HEK293 (cell line): ENCODE measurements at regions not wholly inside any gene's neighbourhood (a gene's known extent, or its start where the extent isn't known, plus 50 kb on each side); places are given as distances from the start of the nearest gene placed in this dataset.

Source experiments
- CTCF ChIA-PET: fragments of 350-600 bp; formaldehyde crosslinking; extraction: SDS; loops from one replicate; lab custom pipeline; 2021; ENCODE audit warnings: antibody characterized with exemption; lab: Yijun Ruan, JAX
- POLR2A ChIA-PET: fragments of 300-600 bp; formaldehyde crosslinking; extraction: SDS; loops from one replicate; lab custom pipeline; 2020; ENCODE audit warnings: antibody characterized with exemption, inconsistent platforms; lab: Yijun Ruan, JAX
- H3K27ac ChIP-seq: fragments of 200-500 bp; sonication (Bioruptor generic); 2 replicates; pipeline ENCODE4 v1.5.1; 2014; ENCODE audit warnings: low read depth, low read length, control low read depth, inconsistent platforms; ENCODE audit errors: extremely low read depth
- H3K36me3 ChIP-seq, 2 experiments: fragments of 200-500 bp in 1 of 2; sonication (Bioruptor generic) in 1 of 2; 1 replicate in 1 of 2; 2 replicates in 1 of 2; pipeline ENCODE4 v1.5.1; 2014 to 2017; ENCODE audit warnings: inconsistent platforms in 2 of 2, low read length in 2 of 2; ENCODE audit not compliant: control insufficient read depth in 2 of 2, insufficient read depth in 1 of 2
- H3K4me1 ChIP-seq: fragments of 200-500 bp; sonication (Bioruptor generic); 2 replicates; pipeline ENCODE4 v1.5.1; 2014; ENCODE audit warnings: mild to moderate bottlenecking, low read length, inconsistent platforms; ENCODE audit not compliant: control insufficient read depth, insufficient read depth
- H3K4me3 ChIP-seq: 2 replicates; pipeline ENCODE4 v1.5.1; 2011; ENCODE audit warnings: low read depth, mild to moderate bottlenecking, control low read depth, low read length, moderate library complexity
- H3K9me3 ChIP-seq: fragments of 200-500 bp; sonication (Bioruptor generic); 2 replicates; pipeline ENCODE4 v1.5.1; 2014; ENCODE audit warnings: low read depth, low read length, inconsistent platforms; ENCODE audit not compliant: control insufficient read depth, insufficient read depth
- BCL11A ChIP-seq: fragments of 450-650 bp; formaldehyde crosslinking; IDR thresholded peaks from 2 replicates; pipeline ENCODE4 v1.5.1; 2016; ENCODE audit warnings: low read depth, missing biosample characterization, missing genetic modification characterization
- CTCF ChIP-seq: fragments of 450-650 bp; formaldehyde crosslinking; IDR thresholded peaks from 2 replicates; pipeline ENCODE4 v1.5.1; 2016; ENCODE audit warnings: missing biosample characterization, missing genetic modification characterization
- HOXA7 ChIP-seq: sonication (generic); formaldehyde crosslinking; IDR thresholded peaks from 2 replicates; pipeline ENCODE4 v1.8.1; 2022; ENCODE audit warnings: missing genetic modification reagents, borderline replicate concordance
- HOXC10 ChIP-seq: sonication (generic); formaldehyde crosslinking; IDR thresholded peaks from 2 replicates; pipeline ENCODE4 v1.8.1; 2023; ENCODE audit warnings: mild to moderate bottlenecking, missing genetic modification reagents
- KLF7 ChIP-seq: fragments of 450-650 bp; formaldehyde crosslinking; IDR thresholded peaks from 2 replicates; pipeline ENCODE4 v1.5.1; 2016; ENCODE audit warnings: missing biosample characterization, missing genetic modification characterization, borderline replicate concordance
- OSR2 ChIP-seq: fragments of 450-650 bp; formaldehyde crosslinking; IDR thresholded peaks from 2 replicates; pipeline ENCODE4 v1.5.1; 2016; ENCODE audit warnings: missing biosample characterization, missing genetic modification characterization
- REST ChIP-seq: fragments of 450-650 bp; formaldehyde crosslinking; IDR thresholded peaks from 2 replicates; pipeline ENCODE4 v1.5.1; 2016; ENCODE audit warnings: missing biosample characterization, missing genetic modification characterization
- SP2 ChIP-seq: fragments of 450-650 bp; formaldehyde crosslinking; IDR thresholded peaks from 2 replicates; pipeline ENCODE4 v1.5.1; 2016; ENCODE audit warnings: missing biosample characterization, missing genetic modification characterization
- ZBTB26 ChIP-seq: fragments of 450-650 bp; formaldehyde crosslinking; optimal IDR thresholded peaks from 2 replicates; pipeline ENCODE3; 2016; ENCODE audit warnings: missing biosample characterization, mild to moderate bottlenecking, missing genetic modification characterization
- ZBTB49 ChIP-seq: fragments of 450-650 bp; formaldehyde crosslinking; IDR thresholded peaks from 2 replicates; pipeline ENCODE4 v1.5.1; 2016; ENCODE audit warnings: missing biosample characterization, missing genetic modification characterization, low read depth
- ZBTB8A ChIP-seq: fragments of 450-650 bp; formaldehyde crosslinking; IDR thresholded peaks from 2 replicates; pipeline ENCODE4 v1.5.1; 2016; ENCODE audit warnings: missing biosample characterization, missing genetic modification characterization
- ZEB2 ChIP-seq: fragments of 450-650 bp; formaldehyde crosslinking; IDR thresholded peaks from 2 replicates; pipeline ENCODE4 v1.5.1; 2016; ENCODE audit warnings: missing biosample characterization, missing genetic modification characterization
- ZFP41 ChIP-seq: fragments of 450-650 bp; formaldehyde crosslinking; IDR thresholded peaks from 2 replicates; pipeline ENCODE4 v1.5.1; 2016; ENCODE audit warnings: missing biosample characterization, missing genetic modification characterization, borderline replicate concordance
- ZNF112 ChIP-seq: fragments of 450-650 bp; formaldehyde crosslinking; IDR thresholded peaks from 2 replicates; pipeline ENCODE4 v1.5.0; 2017; ENCODE audit warnings: missing biosample characterization, missing genetic modification characterization
- ZNF274 ChIP-seq, 2 experiments: fragments of 200-500 bp in 1 of 2; fragments of 450-650 bp in 1 of 2; sonication (Bioruptor generic) in 1 of 2; formaldehyde crosslinking in 1 of 2; IDR thresholded peaks; 2 replicates each; pipeline versions ENCODE4 v1.5.1 to v1.6.1; 2014 to 2016; ENCODE audit warnings: borderline replicate concordance in 1 of 2, inconsistent platforms in 1 of 2, low read length in 1 of 2, missing biosample characterization in 1 of 2, missing genetic modification characterization in 1 of 2
- ZNF335 ChIP-seq: fragments of 450-650 bp; formaldehyde crosslinking; conservative IDR thresholded peaks from 2 replicates; pipeline ENCODE4 v1.5.1; 2016; ENCODE audit warnings: missing biosample characterization, missing genetic modification characterization
- ZNF354C ChIP-seq: fragments of 450-650 bp; formaldehyde crosslinking; IDR thresholded peaks from 2 replicates; pipeline ENCODE4 v1.5.1; 2016; ENCODE audit warnings: missing biosample characterization, missing genetic modification characterization, low read depth, borderline replicate concordance
- ZNF670 ChIP-seq: fragments of 450-650 bp; formaldehyde crosslinking; IDR thresholded peaks from 2 replicates; pipeline ENCODE4 v1.5.1; 2016; ENCODE audit warnings: missing biosample characterization, missing genetic modification characterization, low read depth
- TF ChIP-seq, protein P1 (sequence below): fragments of 450-650 bp; formaldehyde crosslinking; IDR thresholded peaks from 2 replicates; pipeline ENCODE4 v1.5.1; 2017; ENCODE audit warnings: missing biosample characterization, missing genetic modification characterization
- TF ChIP-seq, protein P2 (sequence below): fragments of 450-650 bp; formaldehyde crosslinking; IDR thresholded peaks from 2 replicates; pipeline ENCODE4 v1.5.1; 2016; ENCODE audit warnings: missing biosample characterization, missing genetic modification characterization
- TF ChIP-seq, protein P3 (sequence below): fragments of 450-650 bp; formaldehyde crosslinking; IDR thresholded peaks from 2 replicates; pipeline ENCODE4 v1.5.1; 2016; ENCODE audit warnings: missing biosample characterization, missing genetic modification characterization

DNA sequence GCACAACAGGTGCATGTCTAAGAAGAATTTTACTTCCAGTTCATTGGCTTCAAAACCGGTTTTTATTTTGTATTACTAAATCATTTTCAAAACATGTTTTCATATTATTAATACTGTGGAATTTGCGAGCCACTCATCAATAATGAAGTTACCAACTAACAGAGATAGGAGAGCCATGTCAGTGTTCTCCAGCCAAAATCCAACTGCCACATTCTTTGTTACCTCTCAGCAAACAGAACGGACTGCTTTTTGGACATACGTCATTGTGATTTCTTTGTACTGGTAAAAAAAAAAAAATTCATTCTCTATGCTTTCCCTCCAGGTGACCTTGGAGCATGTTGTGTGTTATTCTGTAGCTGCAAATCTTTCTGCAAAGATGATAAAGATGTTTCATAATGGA, 414.2 kb upstream of the MMADHC start:
- Histone ChIP-seq H3K4me3 (no peak overlapping the region), H3K36me3 (no peaks in the 10 kb centered on the region), H3K27ac (no peak overlapping the region), H3K4me1 (no peaks in the 10 kb centered on the region), H3K9me3 (no peaks in the 10 kb centered on the region)
- ChIA-PET CTCF (interaction anchor here (0.7 kb wide), 1 partner anchor 10 kb away, joined by 3 read pairs; no protein-coding TSS in a partner anchor), POLR2A (no interaction called here)
- TF ChIP-seq OSR2: no peak
- no peak for TF ChIP-seq CTCF (tag by site-specific recombination)
- no peak for TF ChIP-seq ZNF335
- TF ChIP-seq ZNF112 (tag by site-specific recombination): no peak
- TF ChIP-seq HOXA7: no peak
- TF ChIP-seq HOXC10 (CRISPR knock-in tag): no peak
- TF ChIP-seq, protein P1, sequence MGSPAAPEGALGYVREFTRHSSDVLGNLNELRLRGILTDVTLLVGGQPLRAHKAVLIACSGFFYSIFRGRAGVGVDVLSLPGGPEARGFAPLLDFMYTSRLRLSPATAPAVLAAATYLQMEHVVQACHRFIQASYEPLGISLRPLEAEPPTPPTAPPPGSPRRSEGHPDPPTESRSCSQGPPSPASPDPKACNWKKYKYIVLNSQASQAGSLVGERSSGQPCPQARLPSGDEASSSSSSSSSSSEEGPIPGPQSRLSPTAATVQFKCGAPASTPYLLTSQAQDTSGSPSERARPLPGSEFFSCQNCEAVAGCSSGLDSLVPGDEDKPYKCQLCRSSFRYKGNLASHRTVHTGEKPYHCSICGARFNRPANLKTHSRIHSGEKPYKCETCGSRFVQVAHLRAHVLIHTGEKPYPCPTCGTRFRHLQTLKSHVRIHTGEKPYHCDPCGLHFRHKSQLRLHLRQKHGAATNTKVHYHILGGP (tag by site-specific recombination): no peak
- TF ChIP-seq ZEB2 (tag by site-specific recombination): no peak
- TF ChIP-seq, protein P2, sequence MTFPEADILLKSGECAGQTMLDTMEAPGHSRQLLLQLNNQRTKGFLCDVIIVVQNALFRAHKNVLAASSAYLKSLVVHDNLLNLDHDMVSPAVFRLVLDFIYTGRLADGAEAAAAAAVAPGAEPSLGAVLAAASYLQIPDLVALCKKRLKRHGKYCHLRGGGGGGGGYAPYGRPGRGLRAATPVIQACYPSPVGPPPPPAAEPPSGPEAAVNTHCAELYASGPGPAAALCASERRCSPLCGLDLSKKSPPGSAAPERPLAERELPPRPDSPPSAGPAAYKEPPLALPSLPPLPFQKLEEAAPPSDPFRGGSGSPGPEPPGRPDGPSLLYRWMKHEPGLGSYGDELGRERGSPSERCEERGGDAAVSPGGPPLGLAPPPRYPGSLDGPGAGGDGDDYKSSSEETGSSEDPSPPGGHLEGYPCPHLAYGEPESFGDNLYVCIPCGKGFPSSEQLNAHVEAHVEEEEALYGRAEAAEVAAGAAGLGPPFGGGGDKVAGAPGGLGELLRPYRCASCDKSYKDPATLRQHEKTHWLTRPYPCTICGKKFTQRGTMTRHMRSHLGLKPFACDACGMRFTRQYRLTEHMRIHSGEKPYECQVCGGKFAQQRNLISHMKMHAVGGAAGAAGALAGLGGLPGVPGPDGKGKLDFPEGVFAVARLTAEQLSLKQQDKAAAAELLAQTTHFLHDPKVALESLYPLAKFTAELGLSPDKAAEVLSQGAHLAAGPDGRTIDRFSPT (tag by site-specific recombination): no peak
- no peak for TF ChIP-seq ZNF274 (IDR thresholded peaks at IDR 0.05; ENCODE audit: low read length)
- no peak for TF ChIP-seq ZNF274 (tag by site-specific recombination; IDR thresholded peaks at IDR 0.05; ENCODE audit: borderline replicate concordance)
- no peak for TF ChIP-seq ZFP41 (tag by site-specific recombination)
- TF ChIP-seq ZNF670 (tag by site-specific recombination): no peak
- TF ChIP-seq ZBTB8A (tag by site-specific recombination): no peak
- TF ChIP-seq REST (tag by site-specific recombination): no peak

DNA sequence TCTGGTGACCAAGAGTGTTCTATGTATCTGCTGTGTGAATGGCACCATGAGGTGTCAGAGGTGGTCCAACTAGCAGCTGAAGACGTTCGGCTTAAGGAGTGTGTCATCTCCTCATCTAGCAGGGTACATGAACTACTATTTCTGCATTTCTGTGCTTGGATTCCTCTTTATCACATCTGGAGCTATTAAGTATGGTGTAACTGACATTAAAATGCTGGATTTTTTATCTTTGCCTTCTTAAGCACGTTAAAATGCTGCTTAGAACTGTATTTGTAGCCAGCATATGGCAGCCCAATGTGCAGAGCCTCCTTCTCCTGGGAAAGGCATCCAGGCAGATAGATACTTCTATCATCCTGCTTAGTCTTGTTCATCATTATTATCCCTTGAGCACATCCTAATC, 409.3 kb upstream of the MMADHC start:
- no peak overlapping the region for H3K4me3 ChIP-seq
- H3K36me3 ChIP-seq: no peaks in the 10 kb centered on the region
- no peaks in the 10 kb centered on the region for H3K9me3 ChIP-seq
- no peak overlapping the region for H3K27ac ChIP-seq
- POLR2A ChIA-PET: no interaction called here
- CTCF ChIA-PET: no interaction called here
- H3K4me1 ChIP-seq: peaks cover 5% of the 10 kb centered on the region
- TF ChIP-seq ZBTB49 (tag by site-specific recombination) (no peak), SP2 (no peak), BCL11A (tag by site-specific recombination) (no peak), ZBTB26 (tag by site-specific recombination) (no peak), KLF7 (tag by site-specific recombination) (no peak), ZNF354C (no peak)
- TF ChIP-seq, protein P3, sequence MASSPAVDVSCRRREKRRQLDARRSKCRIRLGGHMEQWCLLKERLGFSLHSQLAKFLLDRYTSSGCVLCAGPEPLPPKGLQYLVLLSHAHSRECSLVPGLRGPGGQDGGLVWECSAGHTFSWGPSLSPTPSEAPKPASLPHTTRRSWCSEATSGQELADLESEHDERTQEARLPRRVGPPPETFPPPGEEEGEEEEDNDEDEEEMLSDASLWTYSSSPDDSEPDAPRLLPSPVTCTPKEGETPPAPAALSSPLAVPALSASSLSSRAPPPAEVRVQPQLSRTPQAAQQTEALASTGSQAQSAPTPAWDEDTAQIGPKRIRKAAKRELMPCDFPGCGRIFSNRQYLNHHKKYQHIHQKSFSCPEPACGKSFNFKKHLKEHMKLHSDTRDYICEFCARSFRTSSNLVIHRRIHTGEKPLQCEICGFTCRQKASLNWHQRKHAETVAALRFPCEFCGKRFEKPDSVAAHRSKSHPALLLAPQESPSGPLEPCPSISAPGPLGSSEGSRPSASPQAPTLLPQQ (tag by site-specific recombination): no peak
